GM18511 (cell line): ENCODE measurements at regions not wholly inside any gene's neighbourhood (a gene's known extent, or its start where the extent isn't known, plus 50 kb on each side); places are given as distances from the start of the nearest gene placed in this dataset.
"Not testable (repeated sequence)": the region's sequence is repeated elsewhere in the genome, so short reads cannot be mapped to it uniquely, and the experiment has no call there.

Experiments
- ATAC-seq: cut with Tn5 transposase; IDR thresholded peaks from one replicate; pipeline ENCODE4 v1.9.1; 2021; ENCODE audit warnings: mild to moderate bottlenecking, moderate library complexity; ENCODE audit not compliant: unreplicated experiment

- ATAC-seq, result no peak
Observed at GRCh38 chr17:70510288-70510687, 341.0 kb downstream of the KCNJ2 start.

GRCh38 chr17:70517816-70518215 is 348.5 kb downstream of the KCNJ2 start:
- ATAC-seq, result no peak

- no peak for ATAC-seq
Observed at GRCh38 chr17:70519300-70519699, 350.0 kb downstream of the KCNJ2 start.

DNA sequence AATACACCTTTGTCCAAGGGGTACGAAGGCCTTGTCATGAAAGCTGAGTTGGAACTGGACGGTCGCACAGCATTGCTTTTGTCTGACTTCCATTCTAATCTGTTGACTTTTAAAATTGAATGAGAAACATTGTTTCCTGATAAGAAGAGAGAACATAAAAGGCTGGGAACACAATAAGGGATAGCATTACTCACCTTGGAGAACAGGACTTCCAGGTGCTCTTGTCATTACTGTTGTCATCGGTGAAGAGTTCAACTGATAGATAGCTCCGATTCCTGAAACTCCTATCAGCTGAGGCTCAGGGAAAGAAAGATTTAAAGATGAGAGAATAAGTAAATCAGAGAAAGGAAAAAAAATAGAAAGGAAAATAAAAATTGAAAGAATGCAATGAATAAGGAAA is 351.1 kb downstream of the KCNJ2 start:
- no peak for ATAC-seq

DNA sequence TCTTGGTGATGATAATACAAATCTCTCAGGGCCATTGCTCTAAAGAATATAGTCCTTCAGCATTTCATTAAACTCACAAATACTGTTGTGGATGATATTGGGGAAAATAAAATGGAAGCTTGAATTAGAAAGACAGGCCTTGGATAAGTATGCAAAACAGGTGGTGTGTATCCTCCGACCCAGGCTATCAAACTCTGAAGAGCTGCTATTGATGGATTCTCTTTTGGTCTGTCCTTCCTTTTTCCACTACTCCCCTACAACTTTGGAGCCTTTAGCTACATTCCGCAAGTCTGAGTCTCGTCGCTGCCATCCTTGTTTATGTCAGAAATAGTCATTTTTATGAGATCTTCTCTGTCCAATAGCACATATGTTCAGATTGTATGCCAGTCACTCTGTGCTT is 351.6 kb downstream of the KCNJ2 start:
- ATAC-seq, result no peak

DNA sequence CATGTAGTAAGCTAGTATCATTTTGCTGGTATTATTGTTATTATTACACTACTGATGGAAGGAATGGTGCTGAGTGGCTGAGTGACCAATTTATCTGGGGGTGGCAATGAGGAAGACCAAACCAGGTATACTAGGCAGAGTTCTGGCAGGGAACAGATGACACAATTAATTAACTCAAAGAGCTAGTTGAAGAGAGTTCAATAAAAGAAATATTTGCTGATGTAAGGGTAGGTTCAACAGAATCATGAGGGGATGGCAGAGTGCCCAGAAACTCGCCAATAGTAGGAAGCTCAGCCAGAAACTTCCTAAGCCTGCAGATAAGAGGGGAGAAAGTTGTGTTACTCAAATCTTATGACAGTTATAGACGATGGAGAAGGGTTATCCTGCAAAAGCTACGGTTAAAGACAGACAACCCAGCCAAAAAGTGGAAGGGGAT is 352.5 kb downstream of the KCNJ2 start:
- no peak for ATAC-seq

- no peak for ATAC-seq
Observed at GRCh38 chr17:70523426-70523825, 354.1 kb downstream of the KCNJ2 start.

- not testable (repeated sequence) for ATAC-seq
Observed at GRCh38 chr17:70525035-70525434, 355.7 kb downstream of the KCNJ2 start.

GRCh38 chr17:70525961-70526360 is 356.6 kb downstream of the KCNJ2 start:
- ATAC-seq, result no peak

GRCh38 chr17:70527364-70527888 is 358.1 kb downstream of the KCNJ2 start:
- no peak for ATAC-seq

DNA sequence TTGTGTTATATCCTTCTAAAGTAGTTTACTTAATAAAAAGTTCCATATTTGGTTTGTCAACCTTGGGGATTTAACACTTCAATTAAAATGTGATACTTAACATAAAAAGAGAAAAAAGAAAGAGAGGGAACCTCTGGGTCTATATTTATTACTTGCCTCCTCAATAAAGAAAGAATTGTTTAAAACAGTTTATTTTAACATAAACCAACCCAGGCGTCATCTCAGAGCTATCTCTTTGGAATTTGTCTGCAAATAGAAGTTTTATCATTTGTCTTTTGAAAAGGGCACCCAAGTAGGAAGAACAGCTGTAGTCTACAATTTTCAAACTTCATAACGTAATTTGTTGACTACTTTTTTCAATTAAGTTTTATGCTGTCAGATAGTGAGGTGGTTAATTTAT is 364.1 kb downstream of the KCNJ2 start:
- ATAC-seq, result no peak

- no peak for ATAC-seq
Observed at GRCh38 chr17:70535986-70536385, 366.7 kb downstream of the KCNJ2 start.

DNA sequence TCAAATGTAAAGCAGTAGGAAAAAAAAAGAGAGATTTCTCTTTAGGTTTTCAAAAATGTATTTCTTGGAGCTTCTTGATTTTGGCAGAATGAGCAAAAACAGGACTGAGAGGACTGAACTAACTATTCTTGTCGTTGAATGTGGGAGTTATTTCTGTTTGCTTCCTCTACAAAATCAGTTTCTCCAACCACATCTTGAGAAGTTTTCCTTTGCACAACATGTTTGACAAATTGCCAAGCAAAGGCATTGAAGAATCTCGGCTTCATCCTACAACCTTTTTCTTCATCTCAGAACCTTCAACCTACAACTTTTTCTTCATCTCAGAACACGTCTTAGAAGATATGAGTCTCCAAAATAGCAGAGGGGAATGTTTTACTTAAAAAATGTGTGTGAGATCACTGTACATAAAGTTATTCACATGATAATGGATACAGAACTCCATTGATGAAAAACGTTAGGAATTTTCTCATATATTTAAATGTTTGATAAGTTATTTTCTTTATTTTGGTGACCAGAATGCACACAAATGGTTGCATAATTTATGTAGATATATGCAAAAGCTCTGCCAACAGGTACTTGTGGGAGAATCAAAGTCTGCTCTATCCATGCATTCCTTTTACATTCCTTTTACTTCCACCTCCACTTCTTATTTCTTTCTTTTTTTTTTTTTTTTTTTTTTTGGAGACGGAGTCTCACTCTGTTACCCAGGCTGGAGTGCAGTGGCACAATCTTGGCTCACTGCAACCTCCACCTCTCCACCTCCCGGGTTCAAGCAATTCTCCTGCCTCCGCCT is 370.0 kb downstream of the KCNJ2 start:
- no peak for ATAC-seq

- no peak for ATAC-seq
Observed at GRCh38 chr17:70542876-70543275, 373.5 kb downstream of the KCNJ2 start.

- ATAC-seq, result no peak
Observed at GRCh38 chr17:70544317-70544716, 375.0 kb downstream of the KCNJ2 start.

DNA sequence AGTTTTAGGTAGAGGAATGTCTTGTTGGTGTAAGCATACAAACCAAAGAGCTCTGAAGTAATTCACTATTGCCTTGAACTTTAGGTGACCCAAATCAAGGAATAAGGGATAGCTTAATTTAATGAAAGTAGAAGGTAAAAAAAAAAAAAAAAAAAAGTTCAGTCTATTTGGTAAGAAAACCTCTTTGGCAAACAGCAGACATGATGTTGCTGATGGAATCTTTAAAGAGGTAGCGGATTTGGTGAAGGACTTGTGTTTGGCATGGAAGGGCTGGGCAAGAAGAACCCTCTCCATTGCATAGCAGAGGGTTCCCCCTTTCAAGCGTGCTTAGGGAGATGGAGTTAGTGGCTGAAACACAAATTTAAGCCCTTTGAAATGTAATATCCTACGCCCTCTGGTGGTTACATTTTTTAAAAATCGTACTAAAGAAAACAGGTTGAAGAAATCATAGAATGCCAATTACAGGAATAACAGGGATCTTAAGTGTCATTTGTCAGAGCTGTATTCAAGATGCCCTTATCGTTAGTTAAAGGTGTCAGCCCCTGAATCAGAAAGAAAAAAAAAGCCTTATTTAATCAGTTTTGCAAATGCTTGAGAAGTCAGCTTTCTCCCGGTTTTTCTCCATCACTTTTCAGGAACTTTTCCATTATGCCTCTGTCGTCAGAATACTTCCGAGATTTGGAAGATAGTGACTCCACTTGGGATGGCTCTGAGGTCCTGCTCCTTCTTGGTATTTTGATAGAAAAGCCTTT is 383.1 kb downstream of the KCNJ2 start:
- no peak for ATAC-seq

- no peak for ATAC-seq
Observed at GRCh38 chr17:70552982-70553334, 383.6 kb downstream of the KCNJ2 start.

DNA sequence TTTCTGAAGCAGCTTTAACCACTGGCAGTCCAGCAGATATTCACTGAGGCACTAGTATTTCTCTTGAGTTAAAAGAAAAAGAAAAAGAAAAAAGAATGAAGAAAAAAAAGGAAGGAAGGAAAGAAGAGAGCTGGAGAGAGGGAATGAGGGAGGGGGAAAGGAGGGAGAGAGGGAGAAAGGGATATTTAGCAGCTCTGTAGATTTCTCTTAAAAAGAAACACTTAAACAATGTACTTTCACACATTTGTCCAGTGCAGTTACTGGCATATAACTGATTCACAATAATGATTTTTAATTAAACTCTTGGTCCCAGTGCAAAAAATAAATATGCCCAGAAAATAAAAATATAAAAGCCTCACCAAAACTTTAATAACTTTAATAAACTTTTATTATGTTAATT is 386.4 kb downstream of the KCNJ2 start:
- no peak for ATAC-seq

DNA sequence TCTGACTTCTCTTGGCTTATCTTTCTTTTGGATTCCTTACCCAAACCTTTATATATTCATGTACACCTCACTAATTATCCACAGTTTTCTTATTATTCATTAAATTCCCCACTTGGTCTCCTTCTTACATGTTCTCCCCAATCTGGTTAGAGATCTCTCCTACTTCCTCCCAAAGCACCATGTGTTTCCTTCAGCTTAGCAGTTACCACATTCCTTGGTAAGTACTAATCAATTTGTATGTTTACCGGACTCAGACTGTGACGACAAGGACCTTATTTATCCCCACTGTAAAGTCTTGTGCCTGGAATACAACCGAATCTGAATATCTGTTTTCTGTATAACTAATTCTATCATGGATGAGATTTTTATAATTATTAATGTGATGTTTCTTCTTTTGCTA is 389.5 kb downstream of the KCNJ2 start:
- ATAC-seq, result no peak

GRCh38 chr17:70560471-70560870 is 391.1 kb downstream of the KCNJ2 start:
- no peak for ATAC-seq

DNA sequence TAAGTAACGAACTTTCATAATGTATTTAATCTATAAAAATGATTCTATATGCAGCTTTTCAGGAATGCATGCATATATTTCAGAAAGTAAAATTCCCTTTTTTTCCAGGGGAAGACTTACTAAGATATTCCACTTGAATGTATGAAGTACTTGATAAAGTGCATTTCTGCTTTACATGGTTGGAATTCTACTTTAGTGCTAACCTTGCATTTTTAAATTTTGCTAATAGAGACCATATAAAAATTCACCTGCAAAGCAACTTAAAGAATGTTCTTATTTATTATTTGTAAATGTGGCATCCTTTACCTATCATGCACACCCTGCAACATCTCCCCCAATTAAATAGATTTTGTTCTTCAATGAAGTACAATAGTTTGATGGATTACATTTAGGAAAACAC is 392.8 kb downstream of the KCNJ2 start:
- no peak for ATAC-seq

GRCh38 chr17:70563281-70563820 is 394.0 kb downstream of the KCNJ2 start:
- no peak for ATAC-seq
